OCI-LY3 (cell line): ENCODE measurements at regions not wholly inside any gene's neighbourhood (a gene's known extent, or its start where the extent isn't known, plus 50 kb on each side); places are given as distances from the start of the nearest gene placed in this dataset.

Source experiments
- CTCF ChIP-seq: fragments of 200-600, 300-600 bp; sonication (generic); IDR thresholded peaks from 2 replicates; pipeline ENCODE4 v1.5.1; 2014; ENCODE audit warnings: antibody characterized with exemption, low read length, low read depth
- EZH2phosphoT487 ChIP-seq: fragments of 200-600 bp; shearing (Covaris generic); IDR thresholded peaks from 2 replicates; pipeline ENCODE4 v1.6.1; 2018; ENCODE audit warnings: antibody characterized with exemption, mixed run types, low read depth

- TF ChIP-seq CTCF (no peak), EZH2phosphoT487 (no peak)
Measured at GRCh38 chr18:43827311-43827710, 550.0 kb upstream of the SYT4 start.
